ENCODE measurements at regions not wholly inside any gene's neighbourhood (a gene's known extent, or its start where the extent isn't known, plus 50 kb on each side); places are given as distances from the start of the nearest gene placed in this dataset.
A peak's percentile ranks its signal among the peaks of the same experiment; 100 is the strongest.

GRCh38 chr14:42248131-42248530 lies 641.5 kb downstream of the LRFN5 start:
- no peak overlapping the region for H3K27ac ChIP-seq (ENCODE audit: low read depth, low read length, severe bottlenecking)
- no peaks in the 10 kb centered on the region for H3K36me3 ChIP-seq (ENCODE audit: control insufficient read depth, insufficient read depth, low read length)
- H3K4me1 ChIP-seq (ENCODE audit: control insufficient read depth, insufficient read depth, low read length, poor library complexity, severe bottlenecking), result no peaks in the 10 kb centered on the region
- H3K9me3 ChIP-seq (ENCODE audit: control insufficient read depth, low read length), result no peaks in the 10 kb centered on the region
- WGBS, 2 experiments (ENCODE audit: insufficient coverage in 2 of 2), result no CpG with 5 or more reads among the region's 2 CpGs
- H3K4me3 ChIP-seq (ENCODE audit: extremely low read depth, insufficient read depth, low read length, poor library complexity, severe bottlenecking), result no peak overlapping the region

DNA sequence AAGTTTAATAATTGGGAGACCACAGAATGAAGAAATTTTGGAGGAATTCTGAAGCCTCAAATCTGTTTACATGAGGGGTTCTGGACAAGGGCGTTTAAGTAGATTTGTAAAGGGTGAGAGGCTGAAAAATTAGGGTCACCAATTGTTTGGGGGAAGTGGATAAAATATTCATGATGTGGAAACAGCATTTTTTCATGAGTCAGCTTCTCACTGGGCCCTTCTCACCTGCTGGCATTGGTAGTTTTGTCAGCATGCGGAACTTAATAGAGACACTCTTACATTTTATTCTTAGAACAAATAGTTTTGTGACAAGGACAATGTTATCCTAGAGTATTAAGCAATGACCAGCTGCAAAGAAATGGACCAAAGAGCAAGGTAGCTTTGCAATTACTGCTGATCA lies 634.4 kb downstream of the LRFN5 start:
- no peak overlapping the region for H3K27ac ChIP-seq (ENCODE audit: low read depth, low read length, severe bottlenecking)
- no peaks in the 10 kb centered on the region for H3K36me3 ChIP-seq (ENCODE audit: control insufficient read depth, insufficient read depth, low read length)
- no peaks in the 10 kb centered on the region for H3K4me1 ChIP-seq (ENCODE audit: control insufficient read depth, insufficient read depth, low read length, poor library complexity, severe bottlenecking)
- H3K4me3 ChIP-seq (ENCODE audit: extremely low read depth, insufficient read depth, low read length, poor library complexity, severe bottlenecking), result no peak overlapping the region
- H3K9me3 ChIP-seq (ENCODE audit: control insufficient read depth, low read length), result no peaks in the 10 kb centered on the region
- 60 to 71% methylated on average over 1 of the region's 2 CpGs for WGBS, 2 experiments (ENCODE audit: insufficient coverage in 2 of 2)

DNA sequence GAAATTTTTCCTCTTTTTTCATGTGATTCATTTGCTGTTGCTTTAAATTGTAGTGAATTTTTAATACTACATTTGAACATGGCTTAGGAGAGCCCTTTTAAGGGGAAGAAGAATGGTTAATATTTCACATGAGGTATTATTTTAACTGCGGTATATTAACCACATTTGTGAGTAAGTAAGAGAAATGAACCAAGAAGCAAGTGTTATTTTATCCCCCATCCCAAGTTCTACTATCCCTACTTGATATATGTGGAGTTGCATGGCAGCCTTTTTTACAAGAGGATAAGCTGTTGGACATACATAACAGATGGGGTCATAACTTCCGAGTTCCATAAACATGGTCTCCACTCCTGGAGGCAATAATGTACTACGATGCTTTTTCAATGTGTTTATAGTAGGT lies 623.3 kb downstream of the LRFN5 start:
- Histone ChIP-seq H3K9me3 (ENCODE audit: control insufficient read depth, low read length) (no peaks in the 10 kb centered on the region), H3K4me3 (ENCODE audit: extremely low read depth, insufficient read depth, low read length, poor library complexity, severe bottlenecking) (no peak overlapping the region), H3K36me3 (ENCODE audit: control insufficient read depth, insufficient read depth, low read length) (no peaks in the 10 kb centered on the region), H3K4me1 (ENCODE audit: control insufficient read depth, insufficient read depth, low read length, poor library complexity, severe bottlenecking) (no peaks in the 10 kb centered on the region), H3K27ac (ENCODE audit: low read depth, low read length, severe bottlenecking) (no peak overlapping the region)
- WGBS, 2 experiments (ENCODE audit: insufficient coverage in 2 of 2), result 100% methylated on average over 2 of the region's 3 CpGs

DNA sequence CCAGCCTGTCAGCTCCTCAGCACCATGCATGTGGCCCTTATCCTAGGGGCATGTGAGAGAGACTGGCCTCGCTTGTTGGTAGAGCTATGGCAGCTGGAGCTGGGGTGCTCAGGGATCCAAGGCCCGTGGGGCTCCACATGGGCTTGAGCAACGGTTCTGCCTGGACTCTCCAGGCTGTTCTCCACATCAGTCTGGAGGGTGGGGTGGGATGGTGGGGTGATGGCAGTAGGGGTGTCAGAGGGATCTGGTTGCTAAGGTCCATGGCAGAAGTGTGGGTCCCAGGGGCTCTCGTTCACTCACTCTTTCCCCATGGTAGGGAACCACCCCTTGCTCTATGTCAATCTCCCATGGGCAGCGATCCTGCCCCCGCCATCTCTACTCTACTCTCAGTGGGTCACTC lies 622.6 kb downstream of the LRFN5 start:
- Histone ChIP-seq H3K4me1 (ENCODE audit: control insufficient read depth, insufficient read depth, low read length, poor library complexity, severe bottlenecking) (no peaks in the 10 kb centered on the region), H3K36me3 (ENCODE audit: control insufficient read depth, insufficient read depth, low read length) (no peaks in the 10 kb centered on the region), H3K27ac (ENCODE audit: low read depth, low read length, severe bottlenecking) (no peak overlapping the region), H3K4me3 (ENCODE audit: extremely low read depth, insufficient read depth, low read length, poor library complexity, severe bottlenecking) (no peak overlapping the region), H3K9me3 (ENCODE audit: control insufficient read depth, low read length) (no peaks in the 10 kb centered on the region)
- WGBS, 2 experiments (ENCODE audit: insufficient coverage in 2 of 2), result 89 to 98% methylated on average over 5 of the region's 6 CpGs

- H3K4me1 ChIP-seq (ENCODE audit: control insufficient read depth, insufficient read depth, low read length, poor library complexity, severe bottlenecking), result no peaks in the 10 kb centered on the region
- H3K36me3 ChIP-seq (ENCODE audit: control insufficient read depth, insufficient read depth, low read length), result no peaks in the 10 kb centered on the region
- 77 to 93% methylated on average over 6 to 7 of the region's 7 CpGs for WGBS, 2 experiments (ENCODE audit: insufficient coverage in 2 of 2)
- no peaks in the 10 kb centered on the region for H3K9me3 ChIP-seq (ENCODE audit: control insufficient read depth, low read length)
- no peak overlapping the region for H3K4me3 ChIP-seq (ENCODE audit: extremely low read depth, insufficient read depth, low read length, poor library complexity, severe bottlenecking)
- no peak overlapping the region for H3K27ac ChIP-seq (ENCODE audit: low read depth, low read length, severe bottlenecking)
Observed at GRCh38 chr14:42228611-42229010, 621.9 kb downstream of the LRFN5 start.

GRCh38 chr14:42224053-42224888 lies 617.6 kb downstream of the LRFN5 start:
- Histone ChIP-seq H3K4me3 (ENCODE audit: extremely low read depth, insufficient read depth, low read length, poor library complexity, severe bottlenecking) (no peak overlapping the region), H3K36me3 (ENCODE audit: control insufficient read depth, insufficient read depth, low read length) (no peaks in the 10 kb centered on the region), H3K9me3 (ENCODE audit: control insufficient read depth, low read length) (no peaks in the 10 kb centered on the region), H3K27ac (ENCODE audit: low read depth, low read length, severe bottlenecking) (no peak overlapping the region), H3K4me1 (ENCODE audit: control insufficient read depth, insufficient read depth, low read length, poor library complexity, severe bottlenecking) (no peaks in the 10 kb centered on the region)
- 100% methylated on average over 1 of the region's 2 CpGs; no CpG with 5 or more reads in 1 of the 2 experiments for WGBS, 2 experiments (ENCODE audit: insufficient coverage in 2 of 2)

- Histone ChIP-seq H3K4me1 (ENCODE audit: control insufficient read depth, insufficient read depth, low read length, poor library complexity, severe bottlenecking) (no peaks in the 10 kb centered on the region), H3K36me3 (ENCODE audit: control insufficient read depth, insufficient read depth, low read length) (no peaks in the 10 kb centered on the region), H3K9me3 (ENCODE audit: control insufficient read depth, low read length) (no peaks in the 10 kb centered on the region), H3K4me3 (ENCODE audit: extremely low read depth, insufficient read depth, low read length, poor library complexity, severe bottlenecking) (no peak overlapping the region), H3K27ac (ENCODE audit: low read depth, low read length, severe bottlenecking) (no peak overlapping the region)
- 50 to 75% methylated on average over 1 to 3 of the region's 3 CpGs for WGBS, 2 experiments (ENCODE audit: insufficient coverage in 2 of 2)
Observed at GRCh38 chr14:42222924-42223471, 616.3 kb downstream of the LRFN5 start.

GRCh38 chr14:42214981-42215491 lies 608.4 kb downstream of the LRFN5 start:
- Histone ChIP-seq H3K9me3 (ENCODE audit: control insufficient read depth, low read length) (no peaks in the 10 kb centered on the region), H3K27ac (ENCODE audit: low read depth, low read length, severe bottlenecking) (peak overlapping the region; percentile 90), H3K36me3 (ENCODE audit: control insufficient read depth, insufficient read depth, low read length) (no peaks in the 10 kb centered on the region), H3K4me1 (ENCODE audit: control insufficient read depth, insufficient read depth, low read length, poor library complexity, severe bottlenecking) (peaks cover 3% of the 10 kb centered on the region), H3K4me3 (ENCODE audit: extremely low read depth, insufficient read depth, low read length, poor library complexity, severe bottlenecking) (no peak overlapping the region)

GRCh38 chr14:42200957-42201356 lies 594.3 kb downstream of the LRFN5 start:
- WGBS, 2 experiments (ENCODE audit: insufficient coverage in 2 of 2), result no CpG with 5 or more reads among the region's 2 CpGs
- Histone ChIP-seq H3K36me3 (ENCODE audit: control insufficient read depth, insufficient read depth, low read length) (no peaks in the 10 kb centered on the region), H3K4me3 (ENCODE audit: extremely low read depth, insufficient read depth, low read length, poor library complexity, severe bottlenecking) (no peak overlapping the region), H3K4me1 (ENCODE audit: control insufficient read depth, insufficient read depth, low read length, poor library complexity, severe bottlenecking) (no peaks in the 10 kb centered on the region), H3K27ac (ENCODE audit: low read depth, low read length, severe bottlenecking) (no peak overlapping the region), H3K9me3 (ENCODE audit: control insufficient read depth, low read length) (no peaks in the 10 kb centered on the region)

DNA sequence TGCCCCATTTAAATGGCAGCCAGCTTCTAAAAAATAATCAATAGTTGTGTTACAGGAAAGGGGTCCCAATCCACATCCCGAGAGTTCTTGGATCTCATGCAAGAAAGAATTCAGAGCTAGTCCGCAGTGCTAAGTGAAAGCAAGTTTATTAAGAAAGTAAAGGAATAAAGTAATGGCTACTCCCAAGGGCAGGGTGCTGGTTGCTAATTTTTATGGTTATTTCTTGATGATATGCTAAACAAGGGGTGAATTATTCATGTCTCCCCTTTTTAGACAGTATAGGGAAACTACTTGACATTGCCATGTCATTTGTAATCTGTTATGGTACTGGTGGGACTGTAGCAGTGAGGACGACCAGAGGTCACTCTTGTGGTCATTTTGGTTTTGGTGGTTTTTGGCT lies 591.3 kb downstream of the LRFN5 start:
- WGBS, 2 experiments (ENCODE audit: insufficient coverage in 2 of 2), result 87 to 88% methylated on average over 1 to 2 of the region's 3 CpGs
- no peak overlapping the region for H3K4me3 ChIP-seq (ENCODE audit: extremely low read depth, insufficient read depth, low read length, poor library complexity, severe bottlenecking)
- H3K27ac ChIP-seq (ENCODE audit: low read depth, low read length, severe bottlenecking), result no peak overlapping the region
- no peaks in the 10 kb centered on the region for H3K9me3 ChIP-seq (ENCODE audit: control insufficient read depth, low read length)
- peaks cover 5% of the 10 kb centered on the region for H3K4me1 ChIP-seq (ENCODE audit: control insufficient read depth, insufficient read depth, low read length, poor library complexity, severe bottlenecking)
- H3K36me3 ChIP-seq (ENCODE audit: control insufficient read depth, insufficient read depth, low read length), result no peaks in the 10 kb centered on the region
